Activated CD4-positive, alpha-beta T cell treated with anti-CD3 and anti-CD28 coated beads, Interleukin-2, amount 10 ng/mL, durations not matched to agents 24 days and 14 days (primary cell): ENCODE measurements at regions not wholly inside any gene's neighbourhood (a gene's known extent, or its start where the extent isn't known, plus 50 kb on each side); places are given as distances from the start of the nearest gene placed in this dataset.

Experiments used
- DNase-seq: peaks from one replicate; pipeline ENCODE4 v3.0.0; 2022
- H3K27ac Mint-ChIP-seq: one replicate; pipeline ENCODE4 v1.8.0; 2022; ENCODE audit warnings: mild to moderate bottlenecking, mixed read lengths
- H3K27me3 Mint-ChIP-seq: one replicate; pipeline ENCODE4 v1.8.0; 2022; ENCODE audit warnings: mixed read lengths
- H3K36me3 Mint-ChIP-seq: one replicate; pipeline ENCODE4 v1.8.0; 2022; ENCODE audit warnings: low read depth, mild to moderate bottlenecking, mixed read lengths
- H3K4me1 Mint-ChIP-seq: one replicate; pipeline ENCODE4 v1.8.0; 2021; ENCODE audit warnings: mixed read lengths
- H3K4me3 Mint-ChIP-seq: one replicate; pipeline ENCODE4 v1.8.0; 2022; ENCODE audit warnings: mild to moderate bottlenecking, moderate library complexity, mixed read lengths
- H3K9me3 Mint-ChIP-seq: one replicate; pipeline ENCODE4 v1.8.0; 2021; ENCODE audit warnings: mixed read lengths
- intact Hi-C: fragments of 100-400 bp; cut with micrococcal nuclease; formaldehyde crosslinking; loops from one replicate; pipeline ENCODE4 v1.15.1; 2023

DNA sequence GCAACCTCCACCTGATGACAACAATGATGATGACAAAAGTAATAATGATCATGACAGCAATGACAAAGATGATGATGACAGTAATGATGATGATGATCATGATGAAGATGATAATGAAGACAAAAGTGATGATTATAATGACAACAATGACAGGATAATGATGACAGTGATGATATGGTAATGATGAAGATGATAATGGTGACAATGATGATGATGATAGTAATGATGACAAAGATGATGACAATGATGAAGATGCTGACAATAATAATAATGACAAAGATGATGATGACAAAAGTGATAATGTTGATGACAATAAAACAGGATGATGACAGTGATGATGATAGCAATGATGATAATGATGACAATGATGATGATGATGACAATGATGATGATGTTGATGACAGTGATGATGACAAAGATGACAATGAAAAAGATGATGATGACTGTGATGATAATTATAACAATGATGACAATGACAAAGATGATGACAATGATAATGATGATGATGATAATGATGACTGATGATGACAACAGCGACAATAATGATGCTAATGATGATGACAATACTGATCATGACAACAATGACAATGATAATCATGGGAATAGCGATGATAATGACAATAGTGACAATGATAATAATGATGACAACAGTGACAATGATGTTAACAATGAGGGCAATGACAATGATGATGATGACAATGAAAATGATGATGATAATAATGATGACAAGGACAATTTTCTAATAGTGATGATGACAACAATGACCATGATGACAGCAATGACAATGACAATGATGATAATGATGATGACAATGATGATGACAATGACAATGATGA is 1106.5 kb upstream of the AUTS2 start:
- Mint-ChIP-seq H3K36me3 (no peaks in the 10 kb centered on the region), H3K4me1 (no peaks in the 10 kb centered on the region), H3K27me3 (no peaks in the 10 kb centered on the region), H3K9me3 (peaks cover 11% of the 10 kb centered on the region), H3K4me3 (no peak overlapping the region), H3K27ac (no peak overlapping the region)
- intact Hi-C loops: no loop called here
- DNase-seq: no peak

DNA sequence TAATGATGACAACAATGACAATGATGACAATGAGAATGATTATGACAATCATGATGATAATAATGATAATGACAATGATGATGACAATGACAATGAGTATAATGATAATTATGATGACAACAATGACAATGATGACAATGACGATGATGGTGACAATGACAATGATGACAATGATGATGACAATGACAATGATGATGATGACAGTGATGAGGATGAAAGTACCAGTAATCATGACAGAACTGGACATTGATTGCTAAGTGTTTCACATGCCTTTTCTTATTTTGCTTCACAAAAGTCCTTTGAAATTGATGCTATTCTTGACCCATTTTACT is 1106.0 kb upstream of the AUTS2 start:
- intact Hi-C loops: no loop called here
- Mint-ChIP-seq H3K36me3 (no peaks in the 10 kb centered on the region), H3K27ac (no peak overlapping the region), H3K4me3 (no peak overlapping the region), H3K4me1 (no peaks in the 10 kb centered on the region), H3K9me3 (peaks cover 9% of the 10 kb centered on the region), H3K27me3 (no peaks in the 10 kb centered on the region)
- no peak for DNase-seq

DNA sequence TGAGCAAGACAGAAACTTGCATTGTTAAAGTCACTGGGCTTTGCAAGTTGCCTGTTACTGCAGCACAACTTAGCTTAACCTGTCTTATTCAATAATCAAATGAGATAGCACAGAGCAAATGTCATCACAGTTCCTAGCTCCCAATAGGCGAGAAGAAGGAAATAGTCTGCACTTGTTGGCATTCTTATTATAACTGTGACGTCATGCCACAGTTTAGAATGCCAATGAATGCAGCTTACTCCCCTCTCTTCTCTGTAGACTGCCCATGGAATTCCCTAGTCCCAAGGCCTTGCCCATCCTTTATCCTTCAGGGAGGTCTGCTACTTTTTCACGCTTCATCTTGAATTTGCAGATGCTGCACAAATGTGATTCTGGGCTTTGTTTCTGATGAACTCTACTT is 1094.9 kb upstream of the AUTS2 start:
- Mint-ChIP-seq H3K36me3 (no peaks in the 10 kb centered on the region), H3K27ac (no peak overlapping the region), H3K4me3 (no peak overlapping the region), H3K4me1 (no peaks in the 10 kb centered on the region), H3K9me3 (peaks cover 30% of the 10 kb centered on the region), H3K27me3 (no peaks in the 10 kb centered on the region)
- no peak for DNase-seq
- intact Hi-C loops: no loop called here

DNA sequence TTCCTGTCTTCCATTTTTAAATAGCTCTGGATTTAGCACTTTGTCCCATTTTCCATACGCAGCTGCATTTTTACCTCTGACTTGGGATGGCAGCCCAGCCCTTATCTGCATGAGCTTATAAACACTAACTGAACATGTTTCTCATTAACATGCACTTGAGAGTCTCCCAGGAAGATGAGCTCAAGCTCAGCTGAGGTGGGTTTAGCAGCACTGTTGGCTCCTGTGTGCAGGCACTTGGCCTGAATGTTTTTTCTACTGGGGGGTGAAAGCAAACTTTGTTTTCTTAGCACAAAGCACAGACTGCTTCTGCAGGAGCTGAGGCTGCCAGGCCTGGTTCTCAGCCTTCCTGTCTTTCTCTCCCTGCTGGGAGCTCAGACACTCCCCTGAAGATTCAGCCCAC is 1093.6 kb upstream of the AUTS2 start:
- intact Hi-C loops: no loop called here
- Mint-ChIP-seq H3K36me3 (no peaks in the 10 kb centered on the region), H3K27ac (no peak overlapping the region), H3K27me3 (no peaks in the 10 kb centered on the region), H3K4me3 (no peak overlapping the region), H3K9me3 (peaks cover 38% of the 10 kb centered on the region), H3K4me1 (no peaks in the 10 kb centered on the region)
- no peak for DNase-seq

DNA sequence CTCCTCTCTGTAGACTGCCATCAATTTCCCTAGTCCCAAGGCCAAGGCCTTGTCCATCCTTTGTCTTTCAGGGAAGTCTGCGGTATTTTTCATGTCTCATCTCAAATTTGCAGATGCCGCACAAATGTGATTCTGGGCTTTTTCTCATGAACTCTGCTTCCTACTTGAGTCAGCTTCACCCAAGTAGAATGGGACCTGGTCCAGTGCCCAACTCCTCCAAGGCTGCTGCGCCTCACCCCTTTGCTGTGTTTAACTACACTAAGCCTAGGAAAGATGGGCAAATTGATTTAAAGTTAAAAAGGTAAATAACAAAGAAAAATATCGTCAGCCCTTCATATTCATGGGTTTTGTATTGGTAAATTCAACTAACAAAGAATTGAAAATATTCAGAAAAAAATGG is 1092.6 kb upstream of the AUTS2 start:
- no peak overlapping the region for H3K4me3 Mint-ChIP-seq
- peaks cover 38% of the 10 kb centered on the region for H3K9me3 Mint-ChIP-seq
- no peaks in the 10 kb centered on the region for H3K4me1 Mint-ChIP-seq
- no peak for DNase-seq
- intact Hi-C loops: no loop called here
- H3K27ac Mint-ChIP-seq: no peak overlapping the region
- H3K36me3 Mint-ChIP-seq: no peaks in the 10 kb centered on the region
- no peaks in the 10 kb centered on the region for H3K27me3 Mint-ChIP-seq

DNA sequence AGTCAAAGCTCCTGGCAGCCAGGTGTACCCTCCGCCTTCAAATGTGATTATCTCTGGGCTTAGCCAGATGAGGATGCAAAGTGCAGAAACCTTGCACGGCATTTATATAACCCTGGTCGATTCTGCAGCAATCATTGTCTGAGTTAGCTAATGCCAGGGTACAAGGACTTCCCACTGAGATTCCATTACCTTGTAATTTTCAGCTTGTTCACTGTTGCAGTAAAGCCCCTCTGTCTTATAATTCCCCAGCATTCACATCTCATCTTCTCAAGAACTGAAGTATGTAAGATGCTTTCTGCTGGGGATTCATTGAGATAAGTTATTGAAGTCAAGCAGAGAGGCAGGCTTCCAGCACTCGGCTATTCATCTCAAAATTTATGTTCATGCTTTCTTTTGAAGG is 1090.6 kb upstream of the AUTS2 start:
- H3K4me3 Mint-ChIP-seq: no peak overlapping the region
- H3K9me3 Mint-ChIP-seq: peaks cover 29% of the 10 kb centered on the region
- H3K4me1 Mint-ChIP-seq: no peaks in the 10 kb centered on the region
- H3K36me3 Mint-ChIP-seq: no peaks in the 10 kb centered on the region
- H3K27ac Mint-ChIP-seq: no peak overlapping the region
- H3K27me3 Mint-ChIP-seq: no peaks in the 10 kb centered on the region
- intact Hi-C loops: no loop called here
- DNase-seq: no peak

DNA sequence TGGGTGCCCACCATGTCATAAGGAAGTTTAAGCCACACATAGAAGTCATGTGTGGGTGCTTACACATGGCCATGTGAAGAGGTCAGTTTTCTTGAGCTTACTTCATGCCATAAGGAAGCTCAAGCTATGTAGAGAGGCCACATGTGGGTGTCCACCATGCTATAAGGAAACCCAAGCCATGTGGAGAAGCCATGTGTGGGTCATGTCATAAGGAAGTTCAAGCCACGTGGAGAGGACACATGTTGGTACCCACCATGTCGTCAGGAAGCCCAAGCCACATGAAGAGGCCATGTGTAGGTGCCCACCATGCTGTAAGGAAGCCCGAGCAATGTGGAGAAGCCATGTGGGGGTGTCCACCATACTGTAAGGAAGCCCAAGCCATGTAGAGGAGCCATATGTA is 1089.2 kb upstream of the AUTS2 start:
- no peaks in the 10 kb centered on the region for H3K4me1 Mint-ChIP-seq
- no peak overlapping the region for H3K4me3 Mint-ChIP-seq
- DNase-seq: no peak
- H3K27me3 Mint-ChIP-seq: no peaks in the 10 kb centered on the region
- no peak overlapping the region for H3K27ac Mint-ChIP-seq
- H3K36me3 Mint-ChIP-seq: no peaks in the 10 kb centered on the region
- H3K9me3 Mint-ChIP-seq: peaks cover 24% of the 10 kb centered on the region
- intact Hi-C loops: no loop called here

DNA sequence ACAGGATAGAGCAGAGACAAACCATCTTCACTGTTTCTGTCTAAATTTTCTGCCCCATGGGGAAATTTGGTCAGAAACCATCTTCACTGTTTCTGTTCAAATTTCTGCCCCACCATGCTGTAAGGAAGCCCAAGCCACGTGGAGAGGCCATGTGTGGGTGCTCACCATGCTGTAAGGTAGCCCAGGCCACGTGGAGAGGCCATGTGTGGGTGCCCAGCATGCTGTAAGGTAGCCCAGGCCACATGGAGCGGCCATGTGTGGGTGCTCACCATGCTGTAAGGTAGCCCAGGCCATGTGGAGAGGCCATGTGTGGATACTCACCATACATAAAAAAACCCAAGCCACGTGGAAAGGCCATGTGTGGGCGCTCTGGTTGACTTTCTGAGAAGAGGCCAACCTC is 1088.7 kb upstream of the AUTS2 start:
- Mint-ChIP-seq H3K36me3 (no peaks in the 10 kb centered on the region), H3K9me3 (peaks cover 21% of the 10 kb centered on the region), H3K4me1 (no peaks in the 10 kb centered on the region), H3K4me3 (no peak overlapping the region), H3K27ac (no peak overlapping the region), H3K27me3 (no peaks in the 10 kb centered on the region)
- no peak for DNase-seq
- intact Hi-C loops: no loop called here

DNA sequence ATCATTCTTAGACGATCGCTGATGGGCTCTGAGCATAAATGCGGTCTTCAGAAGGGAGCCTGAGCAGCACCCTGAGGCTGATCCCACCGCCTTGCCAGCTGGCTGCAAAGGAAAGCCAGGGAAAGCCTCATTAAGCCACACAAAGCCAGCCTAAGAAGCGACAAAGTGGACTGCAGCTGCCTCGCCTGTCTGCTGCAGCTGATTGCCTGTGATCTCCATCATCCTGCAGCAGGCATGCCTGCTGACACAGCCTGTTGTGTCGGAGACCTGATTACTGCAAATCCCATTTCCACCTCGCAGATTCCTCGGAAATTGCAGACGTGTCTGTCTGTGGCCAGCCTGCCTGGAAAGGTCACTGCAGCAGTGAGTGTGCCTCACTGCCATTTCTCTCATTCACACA is 1087.0 kb upstream of the AUTS2 start:
- no peak for DNase-seq
- H3K9me3 Mint-ChIP-seq: peaks cover 21% of the 10 kb centered on the region
- intact Hi-C loops: no loop called here

DNA sequence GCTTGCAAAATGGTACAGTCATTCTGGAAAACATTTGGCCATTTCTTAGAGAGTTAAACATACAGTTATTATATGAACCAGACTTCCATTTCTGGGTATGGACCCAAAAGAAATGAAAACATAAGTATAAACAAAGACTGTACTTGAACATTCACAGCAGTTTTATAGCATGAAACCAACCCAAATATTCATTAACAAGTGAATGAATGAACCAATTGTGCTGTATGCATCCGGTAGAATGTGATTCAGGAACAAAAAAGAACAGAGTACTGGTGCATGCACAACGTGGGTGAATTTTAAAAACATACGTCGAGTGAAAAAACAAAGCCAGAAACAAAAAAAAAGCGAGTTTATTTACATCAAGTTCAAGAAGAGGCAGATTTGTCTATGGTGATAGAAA is 1085.8 kb upstream of the AUTS2 start:
- intact Hi-C loops: no loop called here
- H3K27me3 Mint-ChIP-seq: no peaks in the 10 kb centered on the region
- DNase-seq: no peak
- H3K36me3 Mint-ChIP-seq: no peaks in the 10 kb centered on the region
- H3K4me3 Mint-ChIP-seq: no peak overlapping the region
- H3K9me3 Mint-ChIP-seq: peaks cover 17% of the 10 kb centered on the region
- no peak overlapping the region for H3K27ac Mint-ChIP-seq
- no peaks in the 10 kb centered on the region for H3K4me1 Mint-ChIP-seq

More for the DNA sequence above, 1087.0 kb upstream of the AUTS2 start:
- no peak overlapping the region for H3K27ac Mint-ChIP-seq
- H3K4me3 Mint-ChIP-seq: no peak overlapping the region
- H3K27me3 Mint-ChIP-seq: no peaks in the 10 kb centered on the region
- no peaks in the 10 kb centered on the region for H3K36me3 Mint-ChIP-seq
- no peaks in the 10 kb centered on the region for H3K4me1 Mint-ChIP-seq

DNA sequence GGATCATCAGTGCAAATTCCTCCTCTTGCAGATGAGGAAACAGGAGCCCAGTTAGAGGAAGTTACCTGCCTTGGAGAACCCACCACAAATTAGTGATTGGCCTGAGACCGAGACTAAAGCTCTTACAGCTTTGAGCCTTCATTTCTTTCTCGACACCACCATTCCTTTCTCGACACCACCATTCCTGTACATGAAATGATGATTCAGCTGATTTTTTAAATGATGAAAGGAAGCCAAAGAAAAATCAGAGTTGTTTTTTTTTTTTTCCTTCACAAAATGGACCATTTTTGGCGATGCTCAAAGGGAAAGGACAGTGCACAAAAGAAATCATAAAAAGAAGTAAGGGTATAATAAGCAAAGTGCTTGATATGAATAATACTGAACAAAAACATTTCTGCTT is 1080.2 kb upstream of the AUTS2 start:
- H3K36me3 Mint-ChIP-seq: no peaks in the 10 kb centered on the region
- peaks cover 13% of the 10 kb centered on the region for H3K9me3 Mint-ChIP-seq
- DNase-seq: no peak
- no peak overlapping the region for H3K27ac Mint-ChIP-seq
- H3K4me3 Mint-ChIP-seq: no peak overlapping the region
- no peaks in the 10 kb centered on the region for H3K4me1 Mint-ChIP-seq
- intact Hi-C loops: no loop called here
- H3K27me3 Mint-ChIP-seq: no peaks in the 10 kb centered on the region

DNA sequence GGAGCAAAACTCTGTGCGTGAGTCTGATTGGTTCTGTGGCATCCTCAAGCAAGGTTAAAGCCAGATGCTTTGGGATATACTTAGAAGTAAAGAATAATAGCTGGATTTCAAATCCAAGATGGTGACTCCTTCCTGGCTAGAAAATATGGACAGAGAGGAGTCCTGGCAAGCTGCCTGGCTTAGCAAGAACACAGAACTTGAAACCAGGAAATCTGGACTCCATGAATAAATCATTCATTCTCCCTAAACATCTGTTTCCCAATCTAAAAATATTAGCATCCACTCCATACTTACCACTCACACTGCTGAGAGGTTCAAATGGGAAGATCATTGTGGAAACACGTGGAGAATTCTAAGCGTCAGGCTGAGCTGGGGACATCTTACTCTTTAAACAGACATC is 1074.1 kb upstream of the AUTS2 start:
- Mint-ChIP-seq H3K27me3 (no peaks in the 10 kb centered on the region), H3K9me3 (peaks cover 14% of the 10 kb centered on the region), H3K27ac (no peak overlapping the region), H3K36me3 (no peaks in the 10 kb centered on the region), H3K4me1 (no peaks in the 10 kb centered on the region), H3K4me3 (no peak overlapping the region)
- intact Hi-C loops: no loop called here
- DNase-seq: no peak

DNA sequence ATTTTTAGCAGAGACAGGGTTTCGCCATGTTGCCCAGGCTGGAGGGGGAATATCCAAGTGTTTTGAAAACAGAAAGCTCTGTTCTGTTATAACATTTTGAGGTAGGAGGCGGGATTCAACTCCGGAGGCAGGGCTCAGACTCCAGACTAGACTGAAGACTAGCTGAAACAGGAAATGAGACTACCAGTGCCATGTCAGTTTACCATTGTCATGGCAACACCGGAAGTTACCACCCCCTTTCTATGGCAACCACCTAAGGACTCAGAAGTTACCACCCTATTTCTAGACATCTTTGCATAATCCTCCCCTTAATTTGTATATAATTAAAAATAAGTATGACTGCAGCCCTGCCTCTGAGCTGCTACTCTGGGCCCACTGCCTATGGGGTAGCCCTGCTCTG is 1069.1 kb upstream of the AUTS2 start:
- Mint-ChIP-seq H3K36me3 (no peaks in the 10 kb centered on the region), H3K9me3 (peaks cover 16% of the 10 kb centered on the region), H3K27me3 (no peaks in the 10 kb centered on the region), H3K4me1 (no peaks in the 10 kb centered on the region), H3K27ac (no peak overlapping the region), H3K4me3 (no peak overlapping the region)
- DNase-seq: no peak
- intact Hi-C loops: no loop called here

DNA sequence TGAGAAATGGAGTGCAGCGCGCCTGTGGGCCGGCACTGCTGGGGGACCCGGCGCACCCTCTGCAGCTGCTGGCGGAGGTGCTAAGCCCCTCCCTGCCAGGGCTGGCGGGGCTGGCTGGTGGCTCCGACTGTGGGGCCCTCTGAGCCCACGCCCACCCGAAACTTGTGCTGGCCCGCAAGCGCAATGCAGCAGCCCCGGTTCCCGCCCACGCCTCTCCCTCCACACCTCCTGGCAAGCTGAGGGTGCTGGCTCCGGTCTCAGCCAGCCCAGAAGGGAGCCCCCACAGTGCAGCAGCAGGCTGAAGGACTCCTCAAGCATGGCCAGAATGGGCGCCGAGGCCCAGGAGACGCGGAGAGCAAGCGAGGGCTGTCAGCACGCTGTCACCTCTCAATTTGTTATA is 1063.0 kb upstream of the AUTS2 start:
- Mint-ChIP-seq H3K9me3 (peaks cover 21% of the 10 kb centered on the region), H3K27ac (no peak overlapping the region), H3K4me1 (no peaks in the 10 kb centered on the region), H3K4me3 (no peak overlapping the region), H3K36me3 (no peaks in the 10 kb centered on the region), H3K27me3 (no peaks in the 10 kb centered on the region)
- intact Hi-C loops: no loop called here
- DNase-seq: no peak

DNA sequence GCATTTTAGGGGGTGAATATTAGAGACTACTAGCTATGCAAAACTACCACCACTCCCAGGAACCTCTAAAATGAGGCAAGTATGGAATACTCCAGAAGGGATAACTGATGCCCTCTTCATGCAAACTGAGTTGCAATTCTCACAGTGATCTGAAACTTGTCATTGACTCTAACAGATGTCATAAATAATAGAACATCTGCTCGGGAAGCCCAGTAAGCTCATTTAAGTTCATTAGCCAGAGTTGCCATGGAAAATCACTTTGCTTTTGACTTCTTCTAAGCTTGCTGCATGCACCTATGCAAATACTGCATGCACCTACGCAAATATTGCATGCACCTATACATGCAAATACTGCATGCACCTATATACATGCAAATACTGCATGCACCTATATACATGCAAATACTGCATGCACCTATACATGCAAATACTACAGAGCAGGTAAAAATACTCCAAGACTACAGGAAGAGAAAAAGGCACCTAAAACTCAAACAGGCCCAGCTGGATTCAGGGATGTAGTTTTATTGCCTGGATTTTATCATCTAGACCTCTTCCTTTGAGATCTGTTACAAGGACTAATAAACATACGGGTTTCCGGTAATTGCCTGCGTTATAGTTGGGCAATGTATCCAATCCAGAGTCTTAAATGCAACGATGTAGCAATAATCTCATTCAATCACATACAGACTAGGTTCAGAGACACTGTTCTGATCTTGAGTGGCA is 1061.1 kb upstream of the AUTS2 start:
- no peaks in the 10 kb centered on the region for H3K4me1 Mint-ChIP-seq
- no peaks in the 10 kb centered on the region for H3K27me3 Mint-ChIP-seq
- no peak overlapping the region for H3K27ac Mint-ChIP-seq
- H3K4me3 Mint-ChIP-seq: no peak overlapping the region
- no peak for DNase-seq
- peaks cover 28% of the 10 kb centered on the region for H3K9me3 Mint-ChIP-seq
- intact Hi-C loops: no loop called here
- H3K36me3 Mint-ChIP-seq: no peaks in the 10 kb centered on the region
